GM21381 (cell line): ENCODE measurements at regions not wholly inside any gene's neighbourhood (a gene's known extent, or its start where the extent isn't known, plus 50 kb on each side); places are given as distances from the start of the nearest gene placed in this dataset.
"Not testable (repeated sequence)": the region's sequence is repeated elsewhere in the genome, so short reads cannot be mapped to it uniquely, and the experiment has no call there.

Source experiments
- ATAC-seq: cut with Tn5 transposase; IDR thresholded peaks from one replicate; pipeline ENCODE4 v1.9.1; 2021; ENCODE audit warnings: mild to moderate bottlenecking, moderate library complexity; ENCODE audit not compliant: unreplicated experiment

DNA sequence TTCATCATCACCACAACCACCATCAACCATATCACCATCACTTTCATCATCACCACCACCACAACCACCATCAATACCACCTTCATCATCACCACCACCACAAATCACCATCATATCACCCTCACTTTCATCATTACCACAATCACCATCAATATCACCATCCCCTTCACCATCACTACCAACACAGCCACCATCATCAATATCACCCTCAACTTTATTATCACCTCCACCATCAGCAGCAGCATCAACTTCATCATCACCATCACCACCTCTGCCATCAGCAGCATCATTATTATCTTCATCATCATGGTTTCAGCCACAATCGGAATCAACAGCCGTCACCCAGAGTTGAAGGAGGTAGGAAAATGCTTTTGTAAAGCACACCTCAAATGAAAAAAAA lies 225.7 kb upstream of the SULF2 start:
- no peak for ATAC-seq

- ATAC-seq, result no peak
Measured at GRCh38 chr20:48010623-48011022, 225.3 kb upstream of the SULF2 start.

DNA sequence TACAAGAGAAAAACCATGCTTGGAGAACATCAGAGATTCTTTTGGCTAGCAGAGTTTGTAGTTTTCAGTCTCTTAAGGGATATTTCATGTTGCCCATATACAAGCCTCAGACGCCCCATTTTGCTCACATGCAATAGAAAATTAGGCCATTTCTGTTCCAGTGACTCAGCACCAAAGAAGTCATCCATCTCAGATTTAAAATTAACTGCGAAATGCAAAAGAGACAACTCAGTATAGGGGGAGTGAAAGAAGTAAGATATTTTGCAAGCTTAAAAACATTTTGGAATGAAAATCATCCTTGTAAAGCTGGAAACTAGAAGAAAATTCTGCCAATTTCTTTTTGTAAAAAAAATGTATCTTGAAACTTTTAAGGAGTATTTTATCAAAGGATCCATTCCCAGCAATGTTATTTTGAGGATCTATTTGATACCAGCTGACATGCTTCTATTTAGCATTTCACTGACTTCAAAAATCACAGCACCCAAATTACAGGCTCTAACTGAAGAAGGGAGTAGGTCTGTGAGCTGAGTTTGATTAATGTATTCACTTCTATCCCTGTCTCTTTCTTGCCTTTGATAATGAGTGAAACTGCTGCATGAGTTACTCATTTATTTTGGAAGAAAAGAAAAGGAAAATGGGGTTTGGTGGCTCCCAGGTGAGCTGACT lies 223.7 kb upstream of the SULF2 start:
- ATAC-seq, result no peak

DNA sequence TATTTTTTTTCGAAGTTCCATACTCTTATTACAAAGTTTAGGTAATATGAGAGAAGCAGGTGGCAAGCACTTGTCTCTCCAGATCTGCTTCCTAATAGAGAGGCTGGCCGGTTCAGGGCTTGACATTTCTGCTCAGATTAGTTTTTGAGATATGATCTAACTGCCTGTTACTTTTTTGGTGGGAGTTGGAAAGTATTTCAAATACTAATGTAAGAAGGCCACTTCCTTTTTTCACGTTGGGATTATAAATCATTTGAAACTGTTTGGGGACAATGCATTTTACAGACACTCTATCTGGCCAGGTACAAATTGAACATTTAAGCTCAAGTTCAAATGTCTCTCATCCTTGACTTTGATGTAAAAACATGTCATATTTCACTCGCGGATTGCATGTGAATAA lies 222.1 kb upstream of the SULF2 start:
- ATAC-seq, result no peak

DNA sequence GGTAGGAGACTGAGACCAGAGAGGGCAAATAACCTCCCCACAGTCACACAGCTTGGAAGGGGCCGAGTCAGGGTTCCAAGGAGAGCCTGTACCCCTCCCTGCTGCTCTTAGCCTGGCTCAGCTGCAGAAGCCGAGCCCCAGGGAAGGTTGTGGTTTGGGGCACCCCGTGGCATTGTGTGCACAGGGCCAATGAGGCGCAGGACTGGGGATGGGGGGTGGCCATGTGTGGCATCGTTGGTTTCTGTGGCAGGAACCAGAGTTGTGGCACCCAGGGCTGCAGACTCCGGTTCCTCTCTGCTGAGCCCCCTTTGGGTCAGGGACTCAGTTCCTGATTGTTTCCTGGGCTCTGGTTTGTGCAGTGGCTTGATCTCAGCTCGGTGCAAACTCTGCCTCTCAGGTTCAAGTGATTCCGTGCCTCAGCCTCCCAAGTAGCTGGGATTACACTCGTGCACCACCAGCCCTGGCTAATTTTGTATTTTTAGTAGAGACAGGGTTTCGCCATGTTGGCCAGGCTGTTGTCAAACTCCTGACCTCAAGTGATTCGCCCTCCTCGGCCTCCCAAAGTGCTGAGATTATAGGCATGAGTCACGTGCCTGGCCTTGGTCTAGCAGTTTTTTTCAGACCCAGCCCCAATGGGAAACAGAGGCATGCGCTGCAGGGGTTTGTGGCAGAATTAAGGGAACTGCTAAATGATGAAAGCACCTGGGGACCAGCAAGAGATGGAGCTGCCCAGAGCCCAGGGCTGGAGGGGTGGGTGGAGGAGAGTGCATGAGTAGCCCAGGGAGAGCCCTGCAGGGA lies 221.0 kb upstream of the SULF2 start:
- no peak for ATAC-seq

DNA sequence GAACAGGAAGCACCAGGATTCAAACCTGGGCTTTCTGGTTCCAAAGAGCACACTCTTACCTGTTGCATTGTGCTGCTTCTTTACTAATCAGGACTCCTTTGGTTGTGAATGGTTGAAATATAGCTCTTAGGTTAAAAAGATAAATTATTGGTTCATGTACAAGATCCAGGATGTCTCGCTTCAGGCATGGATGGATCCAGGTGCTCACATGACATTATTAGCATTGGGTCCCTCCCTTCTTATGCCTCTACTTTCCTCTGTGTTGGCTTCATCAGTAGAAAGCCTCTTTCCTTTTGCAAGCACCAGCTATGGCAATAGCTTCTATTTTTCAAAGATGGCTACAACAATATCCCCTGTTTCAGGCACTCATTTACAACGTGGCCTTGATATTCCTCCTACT lies 217.7 kb upstream of the SULF2 start:
- no peak for ATAC-seq

DNA sequence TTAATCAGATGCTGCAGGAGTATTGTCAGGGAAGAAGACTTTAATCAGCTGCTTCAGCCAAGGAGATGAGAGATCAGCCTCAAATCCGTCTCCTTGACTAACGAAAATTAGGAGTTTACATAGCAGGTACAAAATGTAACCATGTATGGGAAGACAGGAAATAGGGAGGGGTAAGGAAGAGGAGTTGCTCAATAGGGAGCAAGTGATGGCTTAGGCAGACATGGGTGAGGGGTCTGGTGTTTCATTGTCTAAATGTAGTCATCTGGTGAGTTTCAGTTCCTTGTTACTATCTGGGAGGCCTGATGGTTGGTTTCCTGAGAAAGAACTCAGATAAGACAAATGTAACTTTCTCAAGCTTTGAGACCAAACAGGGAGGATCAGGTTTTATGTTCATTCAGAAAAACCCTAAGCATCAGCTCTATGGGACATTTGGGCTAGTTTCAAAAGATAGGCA lies 217.3 kb upstream of the SULF2 start:
- ATAC-seq, result peak; percentile 80

DNA sequence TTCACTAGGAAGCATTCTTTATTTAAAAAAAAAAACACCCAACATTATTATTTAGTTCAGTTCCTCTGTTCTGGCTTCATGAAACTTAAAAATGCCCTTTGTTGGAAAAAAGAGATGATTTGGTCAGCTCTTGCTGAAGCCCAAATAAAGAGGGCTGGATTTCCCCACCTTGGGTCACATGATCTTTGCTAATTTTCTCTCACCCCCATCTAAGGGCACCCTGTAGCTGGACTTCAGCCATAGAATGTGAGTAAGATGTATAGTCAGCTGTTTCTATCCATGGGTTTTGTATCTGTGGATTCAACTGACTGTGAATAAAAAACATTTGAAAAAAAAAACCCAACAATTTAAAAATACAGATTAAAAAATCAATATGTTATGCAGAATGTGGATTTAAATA lies 213.9 kb upstream of the SULF2 start:
- ATAC-seq, result no peak

GRCh38 chr20:47998736-47999135 lies 213.5 kb upstream of the SULF2 start:
- ATAC-seq, result no peak

GRCh38 chr20:47995661-47996060 lies 210.4 kb upstream of the SULF2 start:
- ATAC-seq, result no peak

DNA sequence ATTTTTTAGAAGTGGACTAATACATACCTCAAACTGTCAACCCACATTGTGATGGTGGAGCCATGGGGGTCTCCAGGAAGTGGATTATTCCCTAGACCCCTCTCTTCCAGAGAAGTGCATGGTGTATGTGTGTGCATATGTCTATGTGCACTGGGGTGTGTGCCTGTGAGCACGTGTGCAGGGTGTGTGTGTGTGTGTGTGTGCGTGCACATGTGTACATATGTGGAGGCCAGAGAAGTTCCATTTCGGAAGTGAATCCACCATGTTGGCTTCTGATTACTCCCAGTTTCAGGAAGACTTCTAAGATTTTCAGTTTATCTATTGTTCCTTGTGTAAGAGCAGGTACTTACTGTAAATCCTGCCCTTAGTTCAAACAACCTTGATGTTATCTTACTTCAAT lies 208.5 kb upstream of the SULF2 start:
- no peak for ATAC-seq

GRCh38 chr20:47993035-47993755 lies 207.9 kb upstream of the SULF2 start:
- no peak for ATAC-seq

DNA sequence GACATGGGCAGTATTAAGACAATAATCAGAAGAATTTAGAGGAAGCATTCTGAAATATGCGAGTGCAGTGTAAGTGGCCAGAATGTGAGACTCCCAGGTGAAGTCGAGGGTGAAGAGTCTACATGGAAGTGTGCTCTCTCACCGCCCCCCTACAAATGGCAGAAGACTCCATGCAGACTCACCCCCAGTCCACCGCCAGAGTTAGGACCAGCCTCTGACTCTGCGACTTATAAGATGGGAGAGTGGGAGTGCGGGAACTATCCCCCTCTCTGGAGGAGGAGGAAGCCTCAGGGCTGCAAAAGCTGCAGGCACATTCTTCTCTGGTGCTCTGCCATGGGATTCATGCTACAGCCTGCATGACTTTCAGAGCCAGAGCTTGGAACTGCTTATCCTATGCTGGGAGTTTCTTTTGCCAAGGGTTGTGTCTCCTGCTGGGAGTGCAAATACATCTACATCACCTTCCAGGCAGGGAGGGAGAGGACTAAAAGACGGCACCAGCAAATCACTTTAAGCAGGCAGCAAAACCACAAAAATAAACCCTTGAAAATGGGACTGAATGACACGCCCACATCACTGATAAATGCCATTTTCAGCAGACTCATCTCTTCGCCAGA lies 206.7 kb upstream of the SULF2 start:
- ATAC-seq, result no peak

DNA sequence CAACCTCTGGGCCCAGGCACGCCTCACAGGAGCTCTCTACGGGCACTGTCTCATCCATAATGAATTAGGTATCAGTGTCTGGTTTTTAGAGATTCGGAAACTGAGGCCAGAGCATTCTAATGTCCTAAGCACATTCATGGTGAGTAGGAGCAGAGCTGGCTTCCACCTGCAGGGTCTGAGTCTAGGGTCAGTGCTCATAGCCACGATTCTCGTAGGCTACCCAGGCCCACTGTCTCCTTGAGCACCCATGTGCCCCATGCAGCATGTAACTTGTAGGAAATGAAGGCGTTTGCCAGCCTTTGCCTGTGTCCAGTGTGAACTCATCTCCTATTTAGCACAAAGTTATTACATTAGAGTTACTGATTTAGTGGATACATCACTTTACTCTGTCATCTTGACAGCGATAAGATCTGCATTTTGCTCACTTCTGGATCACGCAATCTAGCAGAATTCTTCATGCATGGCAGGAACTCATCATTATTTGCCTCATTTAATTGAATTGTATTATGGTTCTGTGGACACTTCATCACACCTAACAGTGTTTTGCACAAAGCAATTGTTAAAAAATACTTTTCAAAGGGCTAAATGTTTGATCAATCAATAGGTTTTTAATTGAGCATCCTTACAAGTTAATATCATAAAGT lies 205.3 kb upstream of the SULF2 start:
- ATAC-seq, result no peak

DNA sequence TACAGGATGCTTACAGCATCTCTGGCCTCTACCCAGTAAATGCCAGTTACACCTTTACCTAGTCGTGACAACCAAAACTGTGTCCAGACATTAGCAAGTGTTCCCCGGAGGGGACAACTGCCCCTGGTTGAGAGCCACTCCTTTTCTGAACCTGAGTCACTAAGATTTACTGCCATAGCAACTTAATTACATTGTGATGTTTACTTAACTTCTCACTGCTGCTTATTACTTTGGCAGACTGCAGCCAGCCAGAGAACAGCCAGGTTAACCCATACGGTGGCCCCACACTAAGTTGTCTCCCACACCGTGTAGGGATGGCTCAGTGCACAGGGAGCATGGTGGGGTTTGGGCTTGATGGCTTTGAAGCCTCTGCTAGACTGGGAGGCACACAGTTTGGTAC lies 204.7 kb upstream of the SULF2 start:
- ATAC-seq, result no peak

DNA sequence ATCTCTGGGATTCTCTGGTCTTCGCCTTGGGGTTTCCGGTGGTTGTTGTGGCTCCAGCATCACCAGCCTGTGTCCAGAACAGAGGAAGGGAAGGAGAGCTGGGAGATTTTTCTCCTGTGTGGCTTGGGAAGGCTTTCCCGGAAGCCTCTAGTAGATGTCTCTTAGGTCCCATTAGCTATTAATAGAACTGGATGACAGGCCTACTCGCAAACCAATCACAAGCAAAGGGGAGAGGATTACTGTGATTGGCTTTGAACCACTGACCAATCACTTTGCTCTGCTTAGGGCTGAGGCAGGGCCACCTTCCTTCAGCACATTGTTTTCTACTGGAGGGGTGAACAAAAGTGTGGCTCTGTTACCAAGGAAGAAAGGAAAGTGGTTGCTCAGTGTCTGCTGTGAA lies 203.4 kb upstream of the SULF2 start:
- ATAC-seq, result no peak

GRCh38 chr20:47985092-47985850 lies 200.0 kb upstream of the SULF2 start:
- ATAC-seq, result no peak

DNA sequence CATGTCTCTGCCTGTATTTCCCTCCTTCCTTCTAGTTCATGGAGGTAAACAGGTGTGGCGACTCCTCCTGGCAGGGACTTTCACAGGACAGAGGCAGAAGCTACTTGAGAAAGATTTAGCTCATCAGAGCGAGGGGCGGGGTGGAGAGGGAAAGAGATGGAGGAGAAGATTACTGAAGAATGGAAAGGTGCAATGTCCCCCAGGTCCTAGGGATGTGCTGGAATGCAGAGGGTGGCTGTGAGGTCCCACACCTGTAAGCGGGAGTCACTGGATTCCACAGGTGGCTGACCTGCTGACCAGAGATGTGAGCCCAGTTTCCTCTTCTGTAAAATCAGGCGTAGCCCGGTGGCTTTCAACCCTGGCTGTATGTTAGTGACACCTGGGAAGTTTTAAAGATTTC lies 199.2 kb upstream of the SULF2 start:
- ATAC-seq, result no peak

- ATAC-seq, result not testable (repeated sequence)
Measured at GRCh38 chr20:47983642-47984041, 198.4 kb upstream of the SULF2 start.
